HG02588 (cell line): ENCODE measurements at regions not wholly inside any gene's neighbourhood (a gene's known extent, or its start where the extent isn't known, plus 50 kb on each side); places are given as distances from the start of the nearest gene placed in this dataset.

Experiments used
- ATAC-seq: cut with Tn5 transposase; IDR thresholded peaks from one replicate; pipeline ENCODE4 v1.9.1; 2021; ENCODE audit warnings: mild to moderate bottlenecking, moderate library complexity; ENCODE audit not compliant: unreplicated experiment

DNA sequence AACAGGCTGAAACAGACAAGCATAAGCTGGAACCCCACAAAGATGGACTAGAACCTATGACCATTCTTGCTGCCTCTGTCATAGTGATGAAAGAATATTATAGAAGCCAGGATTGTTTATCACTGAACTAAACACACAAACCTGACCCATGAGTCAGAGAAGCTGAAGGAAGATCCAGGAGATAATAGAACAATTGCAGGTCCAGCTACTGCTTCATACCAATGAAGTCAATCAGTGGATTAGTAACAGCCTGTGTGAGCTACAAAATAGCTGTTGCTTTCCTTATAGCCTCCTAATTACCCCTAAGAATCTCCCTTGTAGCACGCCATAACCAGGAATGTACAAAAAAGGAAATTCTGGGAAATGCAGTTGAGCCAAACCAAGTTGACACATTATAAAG, 459.9 kb upstream of the ZNF462 start:
- no peak for ATAC-seq

DNA sequence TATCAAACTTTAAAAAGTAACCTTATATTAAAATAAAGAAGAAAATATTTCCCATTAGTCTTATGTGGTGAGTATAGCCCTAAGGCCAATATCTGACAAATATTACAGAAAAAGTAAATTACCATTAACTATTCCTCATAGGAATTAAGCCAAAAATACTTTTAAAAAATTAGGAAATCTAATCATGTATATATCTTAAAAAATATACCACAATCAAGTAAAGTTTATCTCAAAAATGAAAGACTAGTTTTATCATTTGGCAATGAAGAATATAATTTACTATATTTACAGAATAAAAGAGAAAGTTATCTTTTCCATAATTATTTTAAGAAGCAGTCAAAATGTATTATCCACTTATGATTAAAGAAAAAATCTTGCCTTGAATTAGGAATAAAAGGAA, 458.8 kb upstream of the ZNF462 start:
- no peak for ATAC-seq

DNA sequence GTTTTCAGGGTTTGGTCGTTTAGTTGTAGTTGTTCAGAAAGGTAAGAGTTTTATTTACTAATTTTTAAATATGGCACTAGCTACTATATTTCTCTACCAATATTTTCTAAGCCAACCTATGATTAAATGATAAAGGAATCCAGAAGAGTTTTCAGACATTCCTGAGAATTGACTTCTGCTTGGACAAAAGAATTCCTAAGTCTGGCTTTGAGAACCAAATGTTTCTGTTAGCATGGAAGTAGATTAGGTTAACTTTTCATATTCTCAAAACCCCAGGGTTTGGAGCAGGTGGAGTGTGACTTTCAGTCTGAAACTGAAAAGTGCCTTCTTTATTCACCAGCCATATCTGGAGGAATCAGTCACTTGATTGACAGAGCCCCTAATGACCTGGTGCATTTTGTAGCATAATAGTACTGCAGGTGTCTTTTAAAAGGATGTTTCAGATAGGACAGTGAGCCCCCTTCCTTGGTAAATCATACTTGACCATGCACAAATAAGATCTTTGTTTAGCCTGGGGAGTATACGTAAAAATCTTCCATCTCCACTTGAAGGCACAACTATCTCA, 457.0 kb upstream of the ZNF462 start:
- no peak for ATAC-seq

DNA sequence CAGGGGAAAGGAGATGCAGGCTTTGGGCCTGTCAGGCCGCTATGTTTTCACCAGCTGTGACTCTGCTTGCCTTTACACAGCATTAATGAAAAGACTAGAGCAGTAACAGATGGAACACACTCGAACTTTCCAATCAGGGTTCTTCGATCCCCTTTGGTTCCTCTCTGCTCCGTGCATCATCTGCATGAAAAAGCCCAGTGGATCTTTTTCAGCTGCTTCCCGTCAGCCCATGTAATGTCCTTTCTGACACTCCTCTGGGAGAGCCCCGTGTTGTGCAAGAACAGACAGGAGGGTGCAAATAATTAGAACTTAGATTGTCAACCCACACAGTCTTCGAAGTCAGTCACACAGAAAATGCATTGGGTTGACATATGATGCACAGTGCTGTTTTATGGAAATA, 448.9 kb upstream of the ZNF462 start:
- ATAC-seq: no peak

DNA sequence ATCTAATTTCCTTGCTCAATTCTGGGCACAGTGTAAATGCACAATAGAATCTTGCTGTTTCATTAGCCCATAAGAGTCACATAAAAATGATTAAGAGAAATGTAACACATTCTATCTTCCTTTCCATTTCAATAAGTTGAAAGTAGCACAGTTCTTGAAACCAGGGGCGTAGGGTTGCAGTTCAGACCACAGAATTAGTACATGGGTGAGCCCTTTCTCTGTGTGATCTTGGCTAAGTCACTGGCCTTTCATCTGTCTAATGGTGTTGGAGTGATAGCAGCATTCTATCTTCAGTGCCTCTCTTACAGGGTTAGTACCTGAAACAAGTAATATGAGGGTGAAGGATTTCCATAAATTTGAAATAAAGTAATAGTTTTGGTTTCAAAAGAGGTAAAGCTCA, 445.3 kb upstream of the ZNF462 start:
- no peak for ATAC-seq

DNA sequence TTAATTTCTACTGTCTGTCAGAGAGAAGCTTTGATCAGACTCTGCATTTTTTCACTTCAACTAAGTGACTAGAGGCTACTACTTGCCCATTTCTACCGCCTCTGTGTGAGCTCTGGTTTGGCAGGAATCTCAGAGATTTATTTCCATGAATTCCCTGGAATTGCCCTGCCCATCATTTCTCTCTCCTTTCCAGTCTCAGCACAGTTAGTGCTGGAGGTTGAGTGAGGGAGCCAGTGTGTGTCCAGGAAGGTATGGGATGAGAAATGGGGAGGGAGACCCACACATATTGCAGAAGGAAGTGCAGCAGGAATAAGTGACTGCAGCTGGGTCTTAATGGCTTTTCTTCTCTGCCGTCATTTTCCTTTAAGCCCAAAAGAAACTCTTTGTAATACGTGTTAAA, 443.1 kb upstream of the ZNF462 start:
- ATAC-seq: no peak

DNA sequence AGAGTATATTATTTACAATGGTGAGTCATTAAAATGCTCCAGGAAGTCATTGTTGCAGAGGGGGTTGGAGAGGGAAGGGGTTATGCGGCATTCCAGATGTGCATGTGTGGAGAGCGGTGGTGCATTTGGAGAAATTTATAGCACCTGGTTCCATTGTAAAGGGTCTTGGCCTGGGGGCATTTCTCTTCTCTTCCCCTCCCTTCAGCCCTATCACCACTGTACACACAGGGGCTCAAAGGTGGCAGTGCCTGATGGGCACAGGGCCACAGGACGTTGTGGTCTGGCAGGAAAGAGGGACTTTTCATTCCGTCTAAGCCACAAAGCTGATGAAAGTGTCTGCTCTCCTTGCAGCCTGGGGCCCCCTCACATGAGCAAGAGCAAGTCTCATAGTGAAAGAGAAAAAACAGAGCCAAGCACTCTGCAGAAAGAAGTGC, 442.4 kb upstream of the ZNF462 start:
- peak; percentile 73 for ATAC-seq

DNA sequence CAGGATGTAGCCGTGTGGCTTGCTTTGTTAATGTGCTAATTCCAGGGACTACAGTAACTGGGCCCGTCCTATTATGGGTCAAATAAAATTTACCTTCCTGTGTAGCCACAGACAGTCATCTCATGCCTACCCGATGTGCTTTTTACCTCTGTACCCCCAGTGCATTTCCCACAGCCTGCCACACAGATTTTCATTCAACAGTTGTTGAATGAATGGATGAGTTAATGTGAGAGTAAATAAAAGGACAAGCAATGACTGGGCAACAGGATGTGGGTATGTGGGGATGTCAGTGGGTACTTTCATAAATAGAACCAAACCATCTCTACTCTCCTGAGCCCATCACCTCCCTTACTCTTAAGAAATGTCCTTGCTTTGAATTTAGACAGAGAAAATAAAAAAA, 441.2 kb upstream of the ZNF462 start:
- ATAC-seq: peak; percentile 45

DNA sequence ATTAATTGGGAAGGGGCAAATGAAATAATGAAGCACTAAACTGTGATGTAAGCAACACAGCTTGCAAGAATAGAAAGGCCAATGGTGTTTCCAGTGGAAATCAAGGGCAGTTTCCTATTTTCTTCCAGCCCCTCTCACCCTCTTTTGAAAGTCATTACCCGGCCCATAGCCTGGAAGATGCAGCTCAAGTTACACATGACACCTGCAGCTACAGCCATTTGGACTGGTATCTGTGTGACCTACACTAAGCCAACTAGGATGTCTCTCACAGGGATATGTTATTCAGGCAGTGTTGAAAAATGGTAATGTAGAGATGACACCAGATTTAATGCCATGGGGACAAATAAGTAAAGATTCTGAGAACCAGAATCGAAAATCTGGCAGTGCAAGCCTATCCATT, 439.4 kb upstream of the ZNF462 start:
- ATAC-seq: no peak

DNA sequence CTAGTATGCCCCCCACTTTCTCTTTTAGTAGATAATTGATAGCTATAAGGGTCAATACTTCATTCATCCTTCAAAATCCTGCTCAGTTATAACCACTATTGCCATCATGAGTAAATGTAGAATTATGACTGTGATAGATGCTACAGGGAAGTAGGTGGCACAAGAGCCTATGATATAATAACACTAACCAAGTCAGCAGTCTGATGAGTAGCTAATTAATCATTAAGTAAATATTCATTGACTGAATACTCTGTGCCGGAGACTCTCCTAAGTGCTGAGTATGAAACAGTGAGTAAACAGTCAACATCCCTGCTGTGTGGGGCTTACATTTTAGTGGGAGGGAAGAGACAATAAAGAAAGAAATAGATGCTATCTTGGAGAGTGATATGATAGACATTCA, 430.3 kb upstream of the ZNF462 start:
- no peak for ATAC-seq

DNA sequence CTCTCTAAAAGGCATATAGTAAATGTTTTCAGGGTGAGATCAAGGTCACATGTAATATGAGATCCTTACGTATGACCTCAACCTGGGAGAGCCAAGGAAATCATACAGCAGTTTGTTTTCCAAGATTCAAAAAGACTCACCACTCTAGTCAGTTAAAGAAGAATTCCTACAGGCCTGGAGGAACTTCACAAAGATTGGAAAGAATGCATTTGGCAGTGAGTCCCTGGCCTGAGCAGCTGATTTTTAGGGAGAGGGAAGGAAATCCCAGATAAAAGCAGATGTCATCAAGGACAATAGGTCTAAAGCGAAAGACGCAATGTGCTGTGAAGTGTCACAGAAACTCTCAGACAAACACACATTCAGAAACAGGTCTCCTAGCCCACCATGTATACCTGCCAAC, 424.0 kb upstream of the ZNF462 start:
- ATAC-seq: no peak

DNA sequence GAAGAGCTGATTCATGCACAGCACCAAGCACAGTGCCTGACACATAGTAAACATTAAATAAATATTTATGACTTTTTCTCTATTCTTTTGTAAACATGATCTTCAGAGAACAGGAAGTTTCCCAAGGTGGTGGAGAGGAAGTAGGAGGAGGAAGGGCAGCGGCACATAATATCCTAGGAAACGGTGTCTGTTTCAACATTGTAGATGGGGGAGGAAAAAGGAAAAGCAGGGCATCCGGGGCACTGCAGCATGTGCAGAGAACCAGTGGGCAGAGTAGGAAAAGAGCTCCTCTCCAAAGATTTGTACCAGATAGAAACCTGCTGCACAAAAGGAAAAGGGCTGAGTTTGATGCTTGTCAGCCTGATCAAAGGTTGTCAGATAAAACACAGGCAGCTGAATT, 421.7 kb upstream of the ZNF462 start:
- ATAC-seq: no peak

DNA sequence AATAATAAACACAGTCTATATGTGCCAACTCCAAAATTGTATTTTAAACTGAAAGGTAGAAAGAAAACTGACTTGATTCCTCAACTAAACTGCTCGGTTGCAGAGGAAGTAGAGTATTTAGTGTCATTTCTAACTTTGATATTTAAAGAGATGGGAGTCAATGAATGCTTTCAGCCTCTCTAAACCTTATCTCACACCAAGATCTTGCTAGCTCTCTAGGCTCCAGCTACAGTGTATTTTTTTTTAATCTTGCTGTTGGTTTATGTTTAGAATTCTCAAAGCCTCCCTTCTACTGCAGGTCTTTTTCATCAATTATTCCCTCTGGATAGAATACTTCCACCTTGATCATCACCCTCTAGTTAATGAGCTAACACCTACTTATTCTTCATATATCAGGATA, 419.4 kb upstream of the ZNF462 start:
- no peak for ATAC-seq

DNA sequence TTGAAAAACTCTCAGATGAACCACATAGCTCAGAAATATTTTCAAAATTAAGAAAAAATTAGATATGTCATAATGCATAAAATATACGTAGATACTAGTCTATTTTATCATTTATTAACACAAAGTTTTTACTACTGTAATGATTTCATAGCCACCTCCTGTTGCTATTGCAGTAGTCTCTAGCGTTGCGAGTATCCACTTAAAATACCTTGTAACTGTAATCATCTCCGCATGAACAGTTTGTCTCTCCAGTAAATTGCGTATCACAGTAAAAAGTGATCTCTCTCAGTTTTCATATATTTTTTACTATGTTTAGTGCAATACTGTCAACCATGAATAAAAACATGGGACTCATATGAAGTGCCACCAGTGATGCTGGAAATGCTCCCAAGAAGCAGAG, 417.9 kb upstream of the ZNF462 start:
- ATAC-seq: no peak

DNA sequence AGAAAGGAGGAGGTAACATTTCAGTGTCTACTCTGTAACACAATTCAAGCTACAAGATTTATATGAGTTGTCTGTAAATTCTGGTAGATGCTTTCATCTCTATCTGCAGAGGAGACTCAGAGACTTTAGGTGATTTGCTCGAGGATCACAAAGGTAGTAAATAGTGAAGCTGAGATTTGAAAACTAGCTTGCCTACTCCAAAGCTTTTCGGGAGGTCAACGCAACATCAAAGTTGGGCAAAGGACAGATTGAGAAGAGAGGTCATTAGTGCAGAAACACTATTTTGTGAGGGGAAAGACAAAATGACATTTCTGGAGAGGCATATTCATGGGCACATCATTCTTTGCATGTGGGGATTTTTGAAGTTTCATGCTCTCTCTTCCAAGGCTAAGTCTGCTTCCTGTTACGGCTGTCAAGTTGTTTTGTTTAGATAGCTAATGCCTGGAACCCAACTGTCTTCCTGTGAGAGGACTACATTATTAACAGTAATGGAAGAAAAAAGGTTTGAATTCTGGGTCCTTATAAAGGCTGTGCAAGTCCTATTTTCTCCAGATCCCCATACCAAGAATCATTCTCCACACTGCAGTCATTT, 413.5 kb upstream of the ZNF462 start:
- no peak for ATAC-seq

DNA sequence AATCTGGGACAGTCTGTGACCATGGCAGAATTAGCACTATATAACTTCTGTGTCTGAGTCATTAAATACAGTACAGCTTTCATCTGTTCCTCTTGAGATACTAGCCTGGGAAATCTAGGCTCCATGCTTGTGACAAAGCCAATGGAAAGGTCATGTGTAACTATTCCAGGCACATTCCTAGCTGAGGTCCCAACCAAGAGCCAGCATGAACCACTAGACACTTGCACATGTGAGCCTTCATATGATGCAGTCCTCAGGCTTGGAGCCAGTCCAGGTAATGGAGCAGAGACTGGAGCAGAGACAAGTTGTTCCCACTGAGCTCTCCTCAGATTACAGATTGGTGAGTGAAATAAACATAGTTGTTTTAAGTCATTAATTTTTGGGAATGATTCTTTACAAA, 412.4 kb upstream of the ZNF462 start:
- ATAC-seq: no peak

DNA sequence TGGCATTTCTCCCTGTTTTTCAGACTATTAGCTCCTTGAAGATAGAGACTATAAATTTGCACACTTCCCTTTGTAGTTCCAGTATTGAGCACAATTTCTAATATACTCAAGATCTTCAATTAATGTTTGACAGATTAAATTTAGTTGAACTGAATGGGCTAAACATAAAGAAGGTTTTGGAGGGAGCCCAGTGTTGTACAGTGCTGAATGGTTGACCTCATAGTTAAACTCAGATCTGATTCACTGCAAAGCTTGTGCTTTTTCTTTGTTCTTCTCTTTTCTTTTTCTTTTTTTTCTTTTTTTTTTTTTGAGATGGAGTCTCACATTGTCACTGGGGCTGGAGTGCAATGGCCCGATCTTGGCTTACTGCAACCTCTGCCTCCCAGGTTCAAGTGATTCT, 411.7 kb upstream of the ZNF462 start:
- ATAC-seq: no peak

DNA sequence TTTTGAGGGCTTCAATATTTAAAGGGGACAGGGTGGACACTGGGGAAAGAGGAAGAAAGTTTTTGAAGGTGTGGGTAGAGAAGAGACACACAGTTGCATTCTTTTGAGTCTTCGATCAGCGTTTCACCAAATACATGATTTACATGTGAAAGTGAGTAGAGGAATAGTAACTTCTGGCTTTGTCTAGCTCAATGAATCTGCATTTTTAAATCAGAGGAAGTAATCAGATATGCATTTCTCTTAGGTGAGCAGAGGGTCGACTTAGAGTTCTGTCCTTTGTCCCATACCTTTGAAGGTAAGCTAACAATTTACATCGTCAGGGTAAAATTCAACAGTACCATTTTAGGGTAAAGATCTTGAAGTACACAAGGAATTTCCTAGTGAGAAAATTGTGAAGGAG, 406.4 kb upstream of the ZNF462 start:
- ATAC-seq: no peak

DNA sequence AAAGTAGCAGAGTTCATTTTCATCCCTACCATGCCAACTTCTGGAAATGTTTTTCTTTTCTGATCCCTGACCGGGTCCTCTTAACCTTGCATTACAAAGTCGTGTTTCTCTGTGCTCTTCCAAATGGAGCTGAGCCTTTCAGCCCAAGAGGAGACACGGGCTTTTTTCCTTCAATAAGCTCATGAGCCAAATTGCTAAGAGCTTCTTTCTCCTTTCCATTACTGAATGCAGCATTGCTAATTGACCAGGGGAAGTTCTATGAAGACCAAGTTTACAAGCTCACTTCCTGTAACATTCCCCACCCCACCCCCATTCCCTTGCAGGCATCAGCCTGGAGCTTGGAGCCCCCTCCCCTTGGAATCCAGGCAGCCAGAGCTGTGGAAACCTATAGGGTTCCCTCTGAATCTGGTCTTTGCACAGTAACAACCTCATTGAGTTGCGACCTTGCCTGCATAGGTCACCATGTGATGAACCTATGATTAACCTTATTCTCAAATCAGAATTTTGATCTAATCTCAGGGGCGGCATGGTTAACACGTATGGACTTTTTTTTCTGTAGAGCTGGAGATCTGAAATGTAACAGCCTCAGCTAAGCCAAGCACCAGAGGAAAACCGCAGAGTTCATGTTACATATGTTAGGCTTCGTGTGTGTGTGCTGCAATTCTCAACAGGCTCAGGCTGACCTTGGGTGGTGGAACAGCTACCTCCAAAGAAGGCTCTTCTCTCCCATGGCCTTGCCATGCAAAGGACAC, 395.7 kb upstream of the ZNF462 start:
- no peak for ATAC-seq

DNA sequence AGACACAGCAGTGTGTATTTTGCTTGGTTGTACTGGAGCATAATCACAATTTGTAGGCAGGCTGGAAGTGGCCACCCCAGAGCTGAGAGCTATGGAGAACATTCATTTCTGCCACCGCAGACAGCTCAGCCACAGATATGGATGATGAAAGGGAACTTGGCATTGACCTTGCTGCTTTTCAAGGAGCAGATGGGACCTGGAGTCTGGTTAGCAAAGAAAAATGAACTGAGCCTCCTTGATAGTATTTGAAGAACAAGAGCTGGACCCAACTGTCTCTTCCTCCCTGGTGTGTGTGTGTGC, 395.2 kb upstream of the ZNF462 start:
- no peak for ATAC-seq

DNA sequence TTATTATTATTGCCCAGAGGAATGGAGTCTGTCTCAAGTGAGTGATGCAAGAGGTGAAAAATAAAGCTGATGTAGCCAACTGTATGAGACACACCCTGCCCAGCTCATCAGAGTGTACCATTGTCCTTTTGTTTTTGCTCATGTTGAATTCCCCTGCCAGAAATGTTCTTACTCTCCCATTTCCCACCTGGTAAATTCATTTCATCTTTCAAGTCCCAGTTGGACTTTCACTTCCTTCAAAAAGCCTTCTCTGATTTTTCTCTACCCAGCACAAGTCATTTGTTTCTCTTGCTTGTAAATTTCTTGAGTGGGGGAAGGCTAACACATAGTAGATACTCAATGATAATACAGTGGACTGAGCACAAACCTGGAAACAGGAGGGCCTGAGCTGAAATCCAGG, 394.5 kb upstream of the ZNF462 start:
- ATAC-seq: peak; percentile 73

DNA sequence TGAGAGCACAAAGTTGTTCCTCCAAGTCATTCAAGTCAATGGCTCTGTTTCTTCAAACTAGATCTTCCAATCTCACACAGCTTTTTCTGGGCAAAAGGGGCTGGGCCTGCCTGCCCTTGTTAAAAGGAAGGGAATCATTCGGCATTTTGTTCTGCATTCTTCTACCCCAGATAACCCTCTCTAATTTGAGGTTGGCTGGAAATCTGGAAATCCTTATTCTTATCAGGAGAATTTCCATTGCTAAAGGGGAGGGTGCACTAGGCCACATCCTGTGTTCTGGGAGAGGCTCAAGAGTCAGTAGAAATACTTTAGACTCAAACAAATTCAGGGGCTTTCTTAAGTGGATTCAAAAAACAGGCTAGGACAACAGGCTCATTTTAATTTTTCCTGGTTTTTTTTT, 384.7 kb upstream of the ZNF462 start:
- ATAC-seq: no peak

DNA sequence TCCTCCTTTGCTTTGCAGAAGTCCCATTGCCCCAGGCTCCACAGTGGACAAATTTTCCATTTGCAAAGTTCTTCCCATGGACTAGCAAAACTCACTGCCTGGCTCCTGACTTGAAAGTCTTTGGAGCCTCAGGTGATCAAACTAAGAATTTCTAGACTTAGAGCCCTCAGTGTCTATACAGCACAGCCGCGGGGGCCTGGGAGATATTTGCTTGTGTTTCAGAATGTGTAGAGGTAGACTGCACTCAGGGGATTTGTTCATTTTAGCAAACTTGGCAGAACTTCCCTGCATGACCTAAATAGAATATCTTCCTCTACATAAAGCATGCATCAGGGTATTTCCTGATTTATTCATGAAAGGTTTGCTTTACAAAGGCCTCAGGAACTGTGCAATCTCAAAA, 384.2 kb upstream of the ZNF462 start:
- no peak for ATAC-seq
